Nephron progenitor cell (in vitro differentiated cells): ENCODE measurements at regions not wholly inside any gene's neighbourhood (a gene's known extent, or its start where the extent isn't known, plus 50 kb on each side); places are given as distances from the start of the nearest gene placed in this dataset.

Experiments
- DNase-seq: peaks from one replicate; pipeline ENCODE4 v3.0.0; 2021
- H3K27ac Mint-ChIP-seq: 2 replicates; pipeline ENCODE4 v1.8.0; 2021; ENCODE audit warnings: mild to moderate bottlenecking, moderate library complexity, mixed read lengths
- H3K27me3 Mint-ChIP-seq: 2 replicates; pipeline ENCODE4 v1.8.0; 2021; ENCODE audit warnings: mild to moderate bottlenecking, low read depth, mixed read lengths; ENCODE audit not compliant: poor library complexity
- H3K36me3 Mint-ChIP-seq: 2 replicates; pipeline ENCODE4 v1.8.0; 2021; ENCODE audit warnings: low read depth, mixed read lengths
- H3K4me1 Mint-ChIP-seq: 2 replicates; pipeline ENCODE4 v1.8.0; 2021; ENCODE audit warnings: mixed read lengths
- H3K4me3 Mint-ChIP-seq: 2 replicates; pipeline ENCODE4 v1.8.0; 2021; ENCODE audit warnings: mild to moderate bottlenecking, moderate library complexity, mixed read lengths
- H3K9me3 Mint-ChIP-seq: 2 replicates; pipeline ENCODE4 v1.8.0; 2021; ENCODE audit warnings: mild to moderate bottlenecking, moderate library complexity, mixed read lengths
- TF ChIP-seq, protein P1 (sequence below): fragments of 200-600 bp; sonication (generic); IDR thresholded peaks from 2 replicates; pipeline ENCODE4 v1.5.0; 2021; ENCODE audit warnings: antibody characterized with exemption

- Mint-ChIP-seq H3K9me3 (no peaks in the 10 kb centered on the region), H3K27ac (no peak overlapping the region), H3K4me1 (peaks cover 11% of the 10 kb centered on the region), H3K27me3 (no peaks in the 10 kb centered on the region), H3K36me3 (no peaks in the 10 kb centered on the region), H3K4me3 (no peak overlapping the region)
- TF ChIP-seq, protein P1, sequence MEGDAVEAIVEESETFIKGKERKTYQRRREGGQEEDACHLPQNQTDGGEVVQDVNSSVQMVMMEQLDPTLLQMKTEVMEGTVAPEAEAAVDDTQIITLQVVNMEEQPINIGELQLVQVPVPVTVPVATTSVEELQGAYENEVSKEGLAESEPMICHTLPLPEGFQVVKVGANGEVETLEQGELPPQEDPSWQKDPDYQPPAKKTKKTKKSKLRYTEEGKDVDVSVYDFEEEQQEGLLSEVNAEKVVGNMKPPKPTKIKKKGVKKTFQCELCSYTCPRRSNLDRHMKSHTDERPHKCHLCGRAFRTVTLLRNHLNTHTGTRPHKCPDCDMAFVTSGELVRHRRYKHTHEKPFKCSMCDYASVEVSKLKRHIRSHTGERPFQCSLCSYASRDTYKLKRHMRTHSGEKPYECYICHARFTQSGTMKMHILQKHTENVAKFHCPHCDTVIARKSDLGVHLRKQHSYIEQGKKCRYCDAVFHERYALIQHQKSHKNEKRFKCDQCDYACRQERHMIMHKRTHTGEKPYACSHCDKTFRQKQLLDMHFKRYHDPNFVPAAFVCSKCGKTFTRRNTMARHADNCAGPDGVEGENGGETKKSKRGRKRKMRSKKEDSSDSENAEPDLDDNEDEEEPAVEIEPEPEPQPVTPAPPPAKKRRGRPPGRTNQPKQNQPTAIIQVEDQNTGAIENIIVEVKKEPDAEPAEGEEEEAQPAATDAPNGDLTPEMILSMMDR, result no peak
- no peak for DNase-seq
Measured at GRCh38 chr15:29465816-29466215, 196.2 kb upstream of the NSMCE3 start.

DNA sequence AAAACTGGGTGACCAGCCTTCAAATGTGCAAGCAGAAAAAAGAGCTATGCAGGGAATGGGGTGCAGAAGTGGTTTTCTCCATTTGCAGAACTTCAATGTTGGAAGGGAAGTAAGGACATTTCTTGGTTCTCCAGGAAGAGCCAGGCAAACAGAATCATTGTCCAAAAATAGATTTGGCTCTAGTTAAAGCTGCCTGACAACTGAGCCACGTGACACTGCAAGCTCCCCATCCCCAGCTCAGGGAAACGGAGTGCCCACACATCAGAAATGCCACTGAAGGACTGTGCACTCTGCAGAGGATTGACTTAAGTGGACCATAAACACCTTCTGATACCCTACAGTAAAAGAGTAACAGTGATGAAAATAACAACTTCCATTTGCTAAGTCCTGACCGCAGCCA, 195.6 kb upstream of the NSMCE3 start:
- Mint-ChIP-seq H3K4me3 (no peak overlapping the region), H3K4me1 (peaks cover 6% of the 10 kb centered on the region), H3K9me3 (no peaks in the 10 kb centered on the region), H3K27me3 (no peaks in the 10 kb centered on the region), H3K27ac (no peak overlapping the region), H3K36me3 (no peaks in the 10 kb centered on the region)
- no peak for DNase-seq
- TF ChIP-seq, protein P1, result no peak

GRCh38 chr15:29461877-29462276, 192.3 kb upstream of the NSMCE3 start:
- no peak overlapping the region for H3K27ac Mint-ChIP-seq
- H3K9me3 Mint-ChIP-seq, result no peaks in the 10 kb centered on the region
- DNase-seq, result no peak
- TF ChIP-seq, protein P1, result no peak
- no peaks in the 10 kb centered on the region for H3K36me3 Mint-ChIP-seq
- H3K4me3 Mint-ChIP-seq, result no peak overlapping the region
- no peaks in the 10 kb centered on the region for H3K4me1 Mint-ChIP-seq
- H3K27me3 Mint-ChIP-seq, result peaks cover 4% of the 10 kb centered on the region

DNA sequence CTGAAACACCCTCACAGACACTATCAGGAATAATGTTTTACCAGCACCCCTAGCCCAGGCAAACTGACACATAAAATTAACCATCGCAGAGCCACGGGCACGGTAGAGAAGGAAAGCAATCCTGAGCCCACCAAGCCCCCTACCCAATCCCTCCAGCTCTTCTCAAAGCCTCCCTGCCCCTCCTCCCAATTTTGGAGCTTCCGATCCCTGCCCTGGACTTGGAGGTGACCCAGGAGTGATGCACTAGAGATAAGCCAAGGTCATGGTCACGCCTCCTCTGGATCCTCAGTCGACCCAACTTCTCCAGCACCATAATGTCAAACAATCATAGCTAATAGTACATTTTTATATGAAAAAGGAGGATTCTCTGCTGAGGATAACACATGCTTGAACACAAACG, 188.7 kb upstream of the NSMCE3 start:
- Mint-ChIP-seq H3K4me3 (no peak overlapping the region), H3K4me1 (peaks cover 4% of the 10 kb centered on the region), H3K9me3 (no peaks in the 10 kb centered on the region), H3K27ac (no peak overlapping the region), H3K27me3 (peaks cover 5% of the 10 kb centered on the region), H3K36me3 (no peaks in the 10 kb centered on the region)
- TF ChIP-seq, protein P1, result no peak
- no peak for DNase-seq

GRCh38 chr15:29457729-29458128, 188.1 kb upstream of the NSMCE3 start:
- Mint-ChIP-seq H3K9me3 (no peaks in the 10 kb centered on the region), H3K4me3 (no peak overlapping the region), H3K27me3 (peaks cover 6% of the 10 kb centered on the region), H3K4me1 (peaks cover 10% of the 10 kb centered on the region), H3K36me3 (no peaks in the 10 kb centered on the region), H3K27ac (no peak overlapping the region)
- TF ChIP-seq, protein P1, result no peak
- DNase-seq, result no peak

DNA sequence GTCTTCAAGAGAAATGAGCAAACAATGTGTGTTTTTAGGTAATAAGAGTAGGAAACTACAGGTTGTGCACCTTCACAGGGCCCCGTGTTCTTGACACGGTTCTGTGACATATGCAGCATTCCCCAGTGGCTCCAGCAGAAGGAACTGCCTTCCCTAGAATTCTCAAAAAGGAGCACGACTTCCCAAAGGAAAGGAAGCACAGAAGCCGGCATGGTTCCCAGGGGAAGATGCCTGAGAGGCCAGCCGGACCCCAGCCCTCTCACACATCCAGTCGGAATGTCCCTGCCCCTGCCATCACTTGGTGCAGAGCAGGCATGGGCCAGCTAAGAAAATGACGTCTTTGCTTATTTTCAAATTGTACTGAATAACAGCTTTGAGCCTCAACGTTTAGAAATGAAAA, 187.3 kb upstream of the NSMCE3 start:
- no peaks in the 10 kb centered on the region for H3K9me3 Mint-ChIP-seq
- TF ChIP-seq, protein P1, result no peak
- no peaks in the 10 kb centered on the region for H3K36me3 Mint-ChIP-seq
- H3K4me1 Mint-ChIP-seq, result peaks cover 18% of the 10 kb centered on the region
- peaks cover 9% of the 10 kb centered on the region for H3K27me3 Mint-ChIP-seq
- H3K27ac Mint-ChIP-seq, result peak overlapping the region; percentile 48
- no peak overlapping the region for H3K4me3 Mint-ChIP-seq
- no peak for DNase-seq
